GM21515 (cell line): ENCODE measurements at regions not wholly inside any gene's neighbourhood (a gene's known extent, or its start where the extent isn't known, plus 50 kb on each side); places are given as distances from the start of the nearest gene placed in this dataset.

Experiments used
- ATAC-seq: cut with Tn5 transposase; IDR thresholded peaks from one replicate; pipeline ENCODE4 v1.9.1; 2021; ENCODE audit not compliant: unreplicated experiment

DNA sequence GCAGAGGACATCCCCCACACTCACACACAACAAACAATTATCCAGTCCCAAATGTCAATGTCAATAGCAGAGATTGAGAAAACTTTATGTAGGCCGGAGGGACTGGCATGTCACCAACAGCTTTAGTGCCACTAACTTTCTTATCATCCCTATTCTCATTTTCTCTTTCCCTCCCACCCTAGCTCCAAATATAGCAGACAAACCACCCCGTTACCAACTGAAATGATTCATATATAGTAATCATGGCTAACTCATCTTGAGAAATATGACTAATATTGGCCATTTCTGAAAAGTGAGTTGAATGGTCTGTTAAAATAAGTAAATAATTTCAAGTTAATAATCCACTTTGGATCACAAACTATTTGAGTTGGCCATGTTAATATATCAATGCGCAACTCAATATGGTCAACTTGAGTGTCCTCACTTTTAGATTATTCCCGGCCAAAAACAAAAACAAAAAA is 242.1 kb upstream of the RND3 start:
- peak; percentile 57 for ATAC-seq

DNA sequence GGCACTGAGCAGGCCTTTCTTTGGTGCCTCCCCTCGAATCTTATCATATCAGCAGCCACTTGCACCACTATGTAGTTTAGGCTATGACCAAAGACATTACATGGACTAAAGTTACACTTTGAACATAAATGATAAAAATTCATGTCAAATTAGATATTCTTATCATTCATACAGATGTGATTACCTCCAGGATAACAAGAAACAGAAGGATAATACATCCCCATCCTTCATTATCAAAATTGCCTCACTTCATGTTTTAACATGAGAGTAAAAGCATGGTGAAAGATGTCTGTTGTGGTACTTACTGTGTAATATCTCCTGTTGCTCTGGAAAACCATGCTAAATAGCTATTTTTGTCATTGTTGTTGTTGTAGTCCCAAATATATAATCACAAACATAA is 230.8 kb upstream of the RND3 start:
- no peak for ATAC-seq

DNA sequence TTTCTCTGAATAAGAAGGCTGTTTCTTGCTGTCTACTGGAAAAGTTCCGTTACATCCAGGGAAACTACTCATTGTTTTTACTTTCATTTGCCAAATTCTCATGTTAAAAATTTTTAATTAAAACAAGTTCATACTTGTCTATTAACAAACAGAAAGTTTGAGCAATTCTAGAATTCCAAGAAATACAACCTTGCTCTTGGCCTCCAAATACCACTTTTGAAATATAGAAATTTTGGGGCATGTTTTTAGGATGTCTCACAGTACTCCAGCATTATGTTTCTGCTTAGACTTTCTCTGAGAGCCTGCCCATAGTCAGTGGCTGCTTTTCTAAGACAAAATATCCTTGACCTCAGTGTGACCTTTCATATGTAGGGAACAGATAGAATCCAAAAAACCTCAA is 228.7 kb upstream of the RND3 start:
- no peak for ATAC-seq

DNA sequence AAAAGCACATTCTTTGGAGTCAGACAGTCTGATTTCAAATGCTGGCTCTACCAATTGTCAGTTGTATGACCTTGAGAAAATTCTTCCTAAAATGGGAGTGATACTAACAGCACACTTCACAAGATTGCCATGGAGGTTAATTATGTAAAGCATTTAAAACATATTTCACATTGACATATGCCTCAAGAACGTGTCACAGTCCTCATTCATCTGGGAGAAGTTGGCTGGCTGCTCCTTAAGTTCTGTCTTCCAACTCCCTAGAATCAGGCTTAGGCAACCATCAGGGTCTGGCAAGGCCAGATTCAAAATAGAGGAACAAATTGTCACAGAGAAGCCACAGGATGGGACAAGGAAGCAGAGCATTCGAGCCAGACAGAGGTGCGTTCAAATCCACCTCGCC is 228.0 kb upstream of the RND3 start:
- no peak for ATAC-seq

DNA sequence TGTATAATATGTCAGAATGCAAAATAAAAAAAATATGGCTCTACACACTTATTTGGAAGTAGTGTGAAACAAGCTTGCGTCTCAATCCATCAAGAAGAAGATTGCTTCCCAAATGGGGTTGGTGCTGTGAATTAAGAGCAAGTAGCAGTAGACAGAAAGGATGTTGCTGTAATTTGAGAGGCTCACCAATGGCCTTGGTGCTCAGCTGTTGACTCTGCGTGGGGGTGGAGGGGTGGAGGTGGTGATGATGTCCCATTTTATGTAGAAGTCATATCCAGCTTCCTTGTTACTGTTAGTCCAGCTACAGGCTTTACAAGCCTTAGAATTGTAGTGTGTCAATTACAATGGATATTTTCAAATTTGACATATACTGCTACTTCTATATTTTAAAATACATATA is 223.4 kb upstream of the RND3 start:
- ATAC-seq = no peak

DNA sequence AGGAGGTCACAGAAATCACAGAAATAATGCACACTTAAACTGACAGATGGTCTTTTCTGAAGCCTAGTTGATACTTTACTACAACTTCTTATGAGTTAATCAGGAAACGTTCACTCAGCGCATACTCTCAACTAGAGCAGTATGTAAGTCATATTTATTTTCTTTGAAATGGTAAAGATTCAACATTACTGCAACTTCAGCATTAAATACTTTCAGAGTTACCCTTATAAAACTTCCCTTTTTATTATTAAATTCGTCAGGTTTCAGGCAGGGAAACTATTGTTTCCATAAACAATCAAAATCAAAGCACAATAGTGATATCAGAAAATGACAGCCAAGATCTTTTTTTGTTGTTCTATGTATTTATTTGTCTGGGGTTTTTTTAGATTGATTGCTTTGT is 222.6 kb upstream of the RND3 start:
- ATAC-seq = no peak

DNA sequence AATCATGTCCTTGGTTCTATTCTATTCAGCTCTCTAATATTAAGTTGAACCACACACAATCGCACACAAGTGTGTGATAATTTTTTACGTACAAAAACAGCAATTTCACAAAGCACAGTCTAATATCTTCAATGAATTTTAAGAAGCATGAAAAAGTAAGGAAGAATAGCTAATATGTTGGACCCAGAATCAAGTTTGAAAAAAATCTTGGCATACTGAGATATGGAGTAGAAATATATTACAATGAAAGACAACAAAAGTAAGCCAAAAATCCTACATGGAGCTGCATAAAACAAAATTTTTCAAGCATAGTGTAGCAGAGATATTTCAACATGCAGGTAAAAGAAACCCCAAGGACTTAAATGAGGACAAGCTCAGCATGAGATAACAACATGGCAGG is 219.1 kb upstream of the RND3 start:
- no peak for ATAC-seq

DNA sequence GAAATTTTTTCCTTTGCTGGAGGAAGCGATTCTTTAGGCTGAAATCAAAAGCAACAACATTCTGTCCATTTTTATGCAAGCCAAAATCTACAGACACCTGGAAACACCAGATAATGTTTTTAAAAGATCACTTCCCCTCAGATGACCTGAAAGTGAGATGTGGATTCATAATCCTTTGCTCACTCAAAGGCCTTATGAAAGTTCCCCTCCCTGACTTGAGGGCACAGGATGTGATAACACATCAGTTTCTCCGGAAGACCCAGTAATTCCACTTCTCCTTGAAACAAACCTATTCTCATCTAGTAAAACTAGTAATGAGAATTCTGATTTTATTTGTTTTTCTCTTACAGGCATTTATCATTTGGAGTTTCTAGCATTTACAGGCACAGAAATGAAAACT is 218.3 kb upstream of the RND3 start:
- ATAC-seq = no peak

DNA sequence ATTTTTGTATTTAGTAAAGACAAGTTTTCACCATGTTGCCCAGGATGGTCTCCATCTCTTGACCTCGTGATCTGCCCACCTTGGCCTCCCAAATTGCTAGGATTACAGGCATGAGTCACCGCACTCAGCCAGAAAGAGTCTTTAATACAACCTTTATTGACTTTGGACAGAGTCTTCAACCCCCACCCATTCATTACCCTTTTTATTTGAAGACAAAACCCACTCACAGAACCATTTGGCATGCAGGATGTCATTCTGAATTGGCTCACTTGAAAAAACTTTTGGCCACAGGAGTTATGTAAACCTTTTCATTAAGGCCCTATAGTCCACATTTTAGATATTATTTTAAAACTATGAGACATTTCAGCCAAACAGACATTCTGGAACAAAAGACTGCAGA is 217.9 kb upstream of the RND3 start:
- no peak for ATAC-seq

DNA sequence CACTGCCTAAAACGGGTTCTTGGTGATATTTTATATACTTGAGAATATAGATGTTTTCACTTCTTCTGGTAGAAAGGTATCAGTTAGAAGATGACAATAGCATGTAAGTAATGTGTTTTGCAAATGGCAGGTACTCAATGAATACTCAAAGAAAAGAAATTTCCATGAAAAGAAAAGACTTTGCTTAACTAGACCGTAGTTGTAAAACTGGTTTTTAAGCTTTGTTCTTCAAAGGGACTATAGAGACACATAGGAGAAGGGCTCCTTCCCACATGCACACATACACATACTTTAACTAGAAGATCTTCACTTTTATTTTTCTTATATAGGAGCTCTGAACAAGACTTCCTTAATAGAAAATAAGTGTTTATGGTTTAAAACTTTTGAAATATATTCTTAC is 215.3 kb upstream of the RND3 start:
- no peak for ATAC-seq

DNA sequence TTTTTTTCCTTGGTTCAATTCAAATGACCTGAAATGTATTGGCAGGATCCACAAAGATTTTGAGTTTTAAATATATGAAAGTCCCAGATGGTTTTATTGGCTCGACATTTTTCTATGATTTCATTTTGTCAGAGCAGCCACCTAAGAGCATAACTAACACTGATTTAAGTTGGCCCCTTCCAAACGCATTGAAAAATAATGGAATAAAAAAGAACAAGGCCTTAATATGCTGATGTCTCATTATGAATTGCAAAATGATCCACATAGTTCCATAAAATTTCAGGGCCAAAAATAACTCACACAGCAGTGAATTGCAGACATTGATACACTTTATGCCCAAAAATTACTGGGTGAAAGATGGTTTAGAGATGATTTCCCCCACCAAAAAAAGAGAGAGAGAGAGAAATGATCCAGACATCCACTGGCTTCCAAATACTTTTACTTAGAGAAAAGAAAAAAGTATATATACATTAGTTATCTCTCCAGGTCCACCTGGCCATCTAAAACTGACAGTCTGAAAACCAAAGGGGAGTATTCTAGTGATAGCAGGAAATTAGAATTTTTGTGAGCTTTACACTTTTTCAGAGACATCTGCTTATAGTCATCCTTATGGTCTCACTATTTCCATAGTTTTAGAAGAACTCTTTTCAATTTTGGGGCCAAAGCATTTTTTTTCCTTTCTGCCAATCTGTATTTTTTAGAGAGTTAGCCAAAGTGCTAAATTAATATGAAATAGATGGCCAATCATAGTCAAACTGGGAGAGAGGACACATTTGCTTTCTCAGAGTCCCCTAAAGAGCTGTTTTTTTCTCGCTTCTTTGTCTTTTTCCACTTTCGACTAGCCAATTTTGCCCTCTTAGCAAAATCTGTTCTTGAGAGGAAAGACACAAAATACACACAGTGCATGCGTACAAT is 213.5 kb upstream of the RND3 start:
- ATAC-seq = no peak

DNA sequence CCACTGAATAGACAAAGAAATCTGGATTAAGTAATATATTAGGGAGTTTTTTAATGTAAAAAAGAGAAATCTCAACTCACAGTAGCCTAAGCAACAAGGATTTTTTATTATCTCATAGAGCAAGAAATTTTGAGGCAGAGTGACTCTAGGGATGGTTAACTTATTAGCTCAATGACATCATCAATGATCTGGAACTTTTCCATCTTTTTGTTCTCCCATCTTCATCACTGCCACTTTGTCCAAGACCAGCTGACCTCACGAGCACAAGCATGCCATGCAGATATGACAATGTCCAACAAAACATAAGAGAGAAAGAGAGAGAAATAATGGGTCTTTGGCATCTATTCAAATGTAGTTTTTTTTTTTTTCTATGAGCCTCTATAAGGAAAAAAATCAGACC is 211.8 kb upstream of the RND3 start:
- ATAC-seq = no peak

DNA sequence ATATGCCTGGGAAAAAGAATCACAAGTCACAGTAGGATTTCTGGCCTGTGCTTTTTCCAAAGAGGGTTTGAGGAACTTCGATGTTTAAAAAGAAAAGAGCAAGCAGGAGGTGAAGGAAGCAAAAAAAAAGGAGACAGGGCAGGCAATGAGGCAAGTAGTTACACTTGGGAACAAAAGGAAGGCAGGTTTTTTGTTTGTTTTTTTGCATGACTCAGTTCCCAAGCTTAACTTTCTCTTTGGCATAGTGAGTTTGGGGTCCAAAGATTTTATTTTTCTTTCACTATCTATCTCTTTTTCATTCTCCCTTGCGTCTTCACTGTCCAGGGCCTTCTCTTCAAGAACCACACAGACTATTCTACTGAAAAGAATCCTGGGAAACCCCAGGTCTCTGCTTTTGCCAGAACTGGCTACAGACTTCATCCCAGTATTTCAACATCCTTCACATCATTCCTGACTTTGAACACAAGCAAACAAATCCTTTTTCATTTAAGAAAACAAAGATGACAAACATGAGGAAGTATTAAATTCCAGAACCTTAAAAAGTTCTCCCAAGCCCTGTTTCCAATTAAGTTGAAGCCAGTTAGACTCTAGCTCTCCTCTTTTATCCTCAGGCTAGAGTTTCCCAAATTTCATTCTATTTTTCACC is 210.7 kb upstream of the RND3 start:
- ATAC-seq = no peak

DNA sequence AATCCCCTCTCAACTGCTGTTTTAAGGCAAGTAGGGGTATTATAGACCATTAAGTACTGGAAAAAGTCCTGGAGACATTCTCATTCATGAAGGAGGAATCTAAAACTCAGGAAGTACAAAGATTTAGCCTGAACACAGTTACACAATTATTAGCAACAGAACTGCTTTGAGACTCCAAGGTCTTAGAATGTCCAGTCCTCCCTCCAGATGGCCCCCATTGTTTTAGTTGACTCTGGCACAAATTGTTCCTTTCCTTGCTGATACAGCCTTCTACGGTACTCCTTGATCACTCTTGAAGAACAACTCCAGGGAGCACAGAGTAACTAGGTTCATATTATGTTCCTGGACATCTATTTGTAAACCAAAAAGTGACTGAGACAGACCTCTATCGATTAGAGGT is 210.1 kb upstream of the RND3 start:
- ATAC-seq = no peak

DNA sequence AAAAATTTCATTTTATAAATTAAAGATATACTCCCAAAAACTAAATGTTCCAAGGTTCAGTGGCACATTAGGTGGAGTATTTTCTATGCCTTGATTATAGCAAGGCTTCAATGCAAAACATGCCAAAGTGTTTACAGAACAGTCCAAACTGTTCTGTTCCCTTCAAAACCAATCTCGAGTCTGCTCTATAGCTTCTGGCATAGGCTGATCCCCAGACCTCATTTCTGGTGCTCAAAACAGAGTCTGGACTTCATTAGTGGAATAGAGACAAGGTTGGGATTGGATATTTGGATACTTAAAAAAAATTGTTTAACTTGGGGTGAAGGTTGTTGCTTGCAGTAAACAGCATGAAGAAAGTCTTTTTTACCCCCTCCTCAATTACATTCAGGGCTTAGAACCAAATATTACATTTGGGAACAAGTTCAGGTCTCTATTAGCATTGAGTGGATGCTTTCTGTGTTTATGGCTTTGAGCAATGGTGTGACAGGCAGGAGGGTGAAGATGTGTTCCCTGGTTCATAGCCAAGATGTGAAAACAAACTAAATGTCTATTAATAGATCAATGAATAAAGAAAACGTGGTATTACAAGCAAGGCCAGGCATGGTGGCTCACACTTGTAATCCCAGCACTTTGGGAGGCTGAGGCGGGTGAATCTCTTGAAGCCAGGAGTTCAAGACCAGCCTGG is 208.1 kb upstream of the RND3 start:
- no peak for ATAC-seq

DNA sequence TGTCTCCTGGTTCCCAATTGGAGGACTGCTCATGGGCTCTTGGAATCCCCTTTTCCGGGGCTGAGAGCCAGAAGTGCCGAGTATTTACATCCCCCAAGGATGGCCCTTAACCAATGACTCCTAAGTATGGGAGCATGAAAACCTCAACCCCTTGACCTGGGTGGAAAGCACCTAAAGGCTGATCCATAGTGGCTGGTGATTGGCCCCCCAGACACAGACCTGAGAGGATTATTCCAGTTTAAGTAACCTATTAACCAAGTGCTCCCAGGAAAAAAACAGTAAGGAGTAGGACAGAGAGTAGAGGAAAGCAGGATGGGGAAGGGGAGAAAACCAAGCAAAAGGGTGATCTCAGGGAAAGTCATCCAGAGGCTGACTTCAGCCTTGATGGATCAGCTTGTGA is 206.1 kb upstream of the RND3 start:
- ATAC-seq = no peak

DNA sequence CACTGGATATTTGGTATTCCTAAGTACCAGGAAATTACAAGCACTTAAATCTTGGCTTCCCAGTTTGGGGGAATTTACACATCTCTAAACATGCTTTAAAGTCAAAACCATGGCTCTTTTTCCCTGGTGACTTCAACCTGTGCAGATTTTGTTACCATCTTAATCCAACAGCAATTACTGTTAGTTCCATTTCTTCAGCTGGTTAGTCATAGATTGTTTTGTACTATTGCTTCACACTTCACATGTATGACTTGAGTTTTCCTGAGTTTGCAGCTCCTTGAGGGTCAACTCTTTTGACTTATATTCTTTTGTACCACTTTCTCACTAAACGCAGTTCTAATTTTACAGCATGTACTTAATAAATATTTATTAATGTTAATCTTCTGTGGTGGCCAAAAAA is 203.4 kb upstream of the RND3 start:
- no peak for ATAC-seq

DNA sequence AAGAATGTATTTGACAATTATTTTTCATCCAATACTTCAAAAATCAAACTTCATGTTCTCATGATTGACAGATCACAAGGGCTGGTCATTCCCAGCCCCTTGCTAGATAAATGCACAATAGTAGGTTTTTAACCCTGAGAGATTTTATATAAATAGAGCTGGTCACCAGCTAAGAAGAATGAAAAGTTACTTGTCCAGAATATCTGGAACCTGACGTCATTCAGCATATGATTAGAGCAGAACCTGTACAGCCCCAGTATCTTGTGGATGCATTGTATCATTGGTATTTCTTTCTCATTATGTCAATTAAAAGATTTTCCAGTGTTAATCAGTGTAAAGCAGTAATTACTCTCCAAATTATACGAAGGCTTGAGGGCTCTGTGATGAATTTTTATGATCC is 202.8 kb upstream of the RND3 start:
- no peak for ATAC-seq

DNA sequence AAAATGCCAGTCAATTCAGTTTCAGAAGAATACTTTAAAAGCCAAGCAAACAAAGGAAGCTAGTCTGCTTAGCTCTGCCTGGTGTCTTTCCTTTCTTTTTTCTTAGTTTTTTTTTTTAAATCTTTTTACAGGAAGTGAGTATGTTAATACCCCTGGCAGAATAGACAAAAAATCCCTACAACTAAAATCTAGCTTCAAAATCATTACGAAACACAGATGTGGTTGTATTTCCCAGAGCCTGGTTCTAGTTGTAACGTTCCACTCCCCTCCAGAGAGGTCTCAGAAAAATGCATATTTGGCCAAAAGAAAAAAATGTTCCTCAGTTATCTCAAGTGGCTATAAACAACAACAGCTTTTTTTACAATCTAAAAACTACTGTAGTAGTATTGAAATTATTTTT is 202.1 kb upstream of the RND3 start:
- ATAC-seq = no peak

DNA sequence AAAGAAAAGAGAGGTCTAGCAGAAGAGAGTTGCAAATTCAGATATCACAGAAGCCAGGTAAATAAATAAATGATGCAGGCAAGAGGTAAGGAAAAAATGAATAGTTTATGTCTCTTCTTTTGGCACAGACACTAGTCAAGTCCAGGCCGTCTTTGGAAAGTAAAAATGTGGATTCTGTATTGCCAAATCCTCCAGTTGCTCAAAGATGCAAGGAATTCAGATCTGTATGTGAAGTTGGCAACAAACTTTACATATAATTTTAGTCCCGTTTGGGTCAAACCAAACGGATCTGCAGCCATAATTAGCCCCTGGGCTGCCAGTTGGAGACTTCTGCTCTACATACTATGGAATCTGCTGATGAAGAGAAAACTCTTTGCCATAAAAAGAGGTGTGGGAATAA is 200.5 kb upstream of the RND3 start:
- ATAC-seq = no peak

DNA sequence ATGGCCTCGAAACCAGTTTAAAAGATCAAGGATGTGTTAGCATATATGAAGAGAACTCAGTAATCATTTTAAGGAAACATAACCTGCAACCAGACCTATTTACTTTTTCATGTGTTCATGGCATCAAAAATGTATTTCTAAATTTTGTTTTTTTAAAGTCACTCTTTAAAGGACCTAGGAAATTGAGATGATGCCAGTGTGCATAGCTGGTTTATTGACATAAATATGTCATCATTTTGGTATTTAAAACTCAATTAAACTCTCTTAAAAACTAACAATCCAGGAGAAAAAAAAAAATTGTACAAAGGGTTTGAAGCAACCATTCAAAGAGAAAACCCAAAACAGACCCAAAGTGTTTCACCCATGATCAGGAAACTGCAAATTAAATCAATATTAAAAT is 198.9 kb upstream of the RND3 start:
- ATAC-seq = no peak
